Sciatic nerve (tissue), 2 donors: ENCODE measurements at regions not wholly inside any gene's neighbourhood (a gene's known extent, or its start where the extent isn't known, plus 50 kb on each side); places are given as distances from the start of the nearest gene placed in this dataset.
"Not testable (repeated sequence)": the region's sequence is repeated elsewhere in the genome, so short reads cannot be mapped to it uniquely, and the experiment has no call there.

Experiments
- ATAC-seq: fragments of 200-7000 bp; cut with Tn5 transposase; one replicate; pipeline ENCODE4 v1.9.1; 2020; ENCODE audit warnings: mild to moderate bottlenecking, moderate library complexity
- DNase-seq: peaks from one replicate; pipeline ENCODE4 v3.0.0-alpha.2; 2020; ENCODE audit warnings: low spot score
- intact Hi-C: fragments of 100-400 bp; cut with DNase I; formaldehyde crosslinking; loops from one replicate; pipeline ENCODE4 v1.14.2; 2022
- donor health status: DM: no; HTN: no; CAD: no.
- donor health status: DM: no; HTN: no; CAD: no.

- intact Hi-C loops, result no loop called here
- ATAC-seq (no peak), DNase-seq (no peak)
Observed at GRCh38 chr2:226552571-226553285, 246.9 kb downstream of the IRS1 start.

DNA sequence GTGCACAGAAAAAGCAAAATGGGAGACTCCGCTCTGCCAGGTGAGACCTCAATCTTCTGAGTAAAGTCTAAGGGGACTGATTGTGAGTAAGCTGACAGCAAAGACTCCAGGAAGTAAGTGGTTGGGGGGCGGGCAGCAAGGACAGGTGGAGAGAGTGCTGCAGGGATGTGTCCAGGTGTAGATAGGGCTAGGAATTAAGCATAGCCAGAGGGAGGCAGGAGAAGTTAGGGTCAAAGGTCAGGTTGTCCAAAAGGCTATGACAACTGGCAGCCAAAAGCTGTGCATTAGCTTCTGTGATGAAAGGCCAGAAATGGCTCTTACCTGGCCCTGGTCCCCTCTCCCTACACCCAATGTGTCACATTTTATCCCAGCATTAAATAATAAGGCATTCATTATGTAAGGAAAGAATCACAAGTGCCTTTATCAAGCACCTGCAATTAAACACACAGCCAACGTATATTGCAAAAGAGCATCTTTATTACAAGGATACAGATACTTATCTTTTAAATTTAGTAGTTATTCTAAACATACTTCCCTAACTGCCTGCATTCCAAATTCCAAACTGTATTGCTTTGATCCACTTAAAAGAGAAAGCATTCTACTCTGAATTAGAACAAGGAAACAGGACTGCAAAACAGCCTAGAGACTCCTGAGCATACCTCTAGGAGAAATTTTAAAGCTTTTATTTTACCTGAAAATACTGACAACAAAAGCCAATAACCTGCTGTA, 247.9 kb downstream of the IRS1 start:
- no peak for ATAC-seq
- no peak for DNase-seq
- intact Hi-C loops, result no loop called here

DNA sequence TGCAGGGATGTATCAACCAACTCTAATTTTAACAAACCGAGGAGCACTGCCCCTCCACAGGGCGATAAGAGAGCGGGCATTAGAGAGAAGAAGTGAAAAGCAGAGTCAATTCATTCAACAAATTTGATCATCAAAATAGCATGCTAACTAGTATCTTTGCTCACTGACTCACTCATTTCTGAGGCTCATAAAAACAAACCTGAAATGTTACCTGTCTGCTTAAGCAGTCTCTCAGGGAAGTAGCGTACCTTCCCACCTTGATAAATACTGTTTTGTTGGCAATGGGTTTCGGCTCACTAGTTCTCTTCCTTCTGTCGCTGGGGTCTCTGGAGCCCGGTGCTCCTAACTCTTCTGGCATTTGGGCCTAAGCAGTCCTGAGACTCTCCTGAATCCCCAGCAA, 248.8 kb downstream of the IRS1 start:
- ATAC-seq (no peak), DNase-seq (no peak)
- intact Hi-C loops, result no loop called here

DNA sequence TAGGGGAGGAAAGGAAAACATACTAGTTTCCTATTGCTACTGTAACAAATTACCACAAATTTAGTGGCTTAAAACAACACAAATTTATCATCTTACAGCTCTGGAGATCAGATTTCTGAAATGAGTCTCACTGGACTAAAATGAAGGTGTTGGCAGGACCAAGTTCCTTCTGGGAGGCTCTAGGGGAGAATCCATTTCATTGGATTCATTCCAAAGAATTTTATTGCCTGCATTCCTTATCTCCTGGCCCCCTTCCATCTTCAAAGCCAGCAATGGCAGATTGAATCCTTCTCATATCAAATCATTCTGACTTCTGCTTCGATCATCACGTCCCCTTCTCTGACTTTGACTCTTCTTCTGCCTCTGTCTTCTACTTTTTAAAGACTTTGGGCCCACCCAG, 250.9 kb downstream of the IRS1 start:
- DNase-seq (no peak), ATAC-seq (no peak)
- intact Hi-C loops, result loop anchor here (10.0 kb wide), 1 partner anchor 1556 kb away; no protein-coding TSS in a partner anchor

DNA sequence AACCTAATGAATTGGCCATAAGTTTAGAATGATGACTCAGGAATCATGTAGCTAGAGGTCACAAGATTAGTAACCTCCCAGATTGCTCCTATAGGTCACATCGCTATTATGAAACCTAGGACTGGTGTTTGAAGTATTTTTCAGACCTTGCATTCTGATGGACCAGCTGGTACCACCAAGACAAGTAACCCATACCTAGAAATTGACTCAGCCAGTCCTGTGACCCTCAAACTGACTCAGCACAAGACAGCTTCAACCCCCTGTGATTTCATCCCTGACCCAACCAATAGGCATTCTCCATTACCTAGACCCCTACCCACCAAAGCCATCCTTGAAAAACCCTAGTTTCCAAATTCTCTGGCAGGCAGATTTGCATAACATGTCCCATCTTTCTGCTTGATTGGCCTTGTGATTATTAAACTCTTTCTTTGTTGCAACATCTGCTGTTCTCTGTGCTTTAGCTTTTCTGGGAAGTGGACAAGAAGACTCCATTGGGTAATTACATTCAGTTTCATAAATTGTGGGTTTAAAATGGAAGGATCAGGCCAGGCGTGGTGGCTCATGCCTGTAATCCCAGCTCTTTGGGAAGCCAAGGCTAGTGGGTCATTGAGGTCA, 254.9 kb downstream of the IRS1 start:
- ATAC-seq (no peak), DNase-seq (no peak)
- intact Hi-C loops, result loop anchor here (10.0 kb wide), 1 partner anchor 1560 kb away; no protein-coding TSS in a partner anchor

DNA sequence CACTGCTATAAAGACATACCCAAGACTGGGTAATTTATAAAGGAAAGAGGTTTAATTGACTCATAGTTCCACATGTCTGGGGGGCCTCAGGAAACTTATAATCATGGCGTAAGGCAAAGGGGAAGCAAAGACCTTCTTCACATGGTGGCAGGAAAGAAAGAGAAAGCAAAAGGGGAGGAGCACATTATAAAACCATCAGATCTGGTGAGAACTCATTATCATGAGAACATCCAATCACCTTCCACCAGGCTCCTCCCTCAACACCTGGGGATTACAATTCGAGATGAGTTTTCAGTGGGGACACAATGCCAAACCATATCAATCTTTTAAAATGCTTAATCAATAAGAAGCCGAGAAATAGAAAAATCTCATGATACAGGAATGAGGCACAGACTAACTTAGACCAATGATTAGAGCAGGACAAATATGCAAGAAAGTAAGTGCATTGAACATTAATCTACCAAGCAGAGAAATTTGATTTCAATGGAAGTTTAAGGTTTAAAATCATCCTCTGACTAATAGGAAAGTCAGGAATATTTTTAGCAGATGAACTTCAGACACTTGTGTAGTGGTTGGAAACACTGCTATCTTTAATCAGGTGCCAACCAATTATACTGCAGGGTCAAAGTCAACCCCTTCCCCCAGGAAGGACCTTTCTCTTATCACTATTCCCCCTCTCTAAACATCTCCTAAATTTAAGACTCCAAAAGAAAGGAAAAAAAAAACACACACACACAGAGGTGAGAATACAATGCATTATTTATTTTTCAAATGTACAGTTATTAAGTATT, 259.2 kb downstream of the IRS1 start:
- ATAC-seq, result no peak
- no peak for DNase-seq
- intact Hi-C loops, result loop anchor here (10.0 kb wide), 1 partner anchor 1564 kb away; no protein-coding TSS in a partner anchor

GRCh38 chr2:226536410-226536809, 263.2 kb downstream of the IRS1 start:
- ATAC-seq (no peak), DNase-seq (no peak)
- intact Hi-C loops, result no loop called here

DNA sequence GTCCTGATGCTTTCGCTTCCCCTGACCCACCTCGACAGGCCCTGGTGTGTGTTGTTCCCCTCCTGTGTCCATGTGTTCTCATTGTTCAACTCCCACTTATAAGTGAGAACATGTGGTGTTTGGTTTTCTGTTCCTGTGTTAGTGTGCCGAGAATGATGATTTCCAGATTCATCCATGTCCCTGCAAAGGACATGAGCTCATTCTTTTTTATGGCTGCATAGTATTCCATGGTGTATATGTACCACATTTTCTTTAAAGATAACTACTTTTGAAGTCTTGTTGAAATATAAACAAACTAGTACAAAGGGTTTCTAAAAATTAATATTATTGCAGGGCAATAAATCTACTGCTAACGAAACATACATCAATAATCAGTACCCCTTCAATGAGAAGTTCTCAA, 266.6 kb downstream of the IRS1 start:
- intact Hi-C loops, result loop anchor here (2.0 kb wide), 1 partner anchor 52 kb away; no protein-coding TSS in a partner anchor
- DNase-seq, ATAC-seq: not testable (repeated sequence)

DNA sequence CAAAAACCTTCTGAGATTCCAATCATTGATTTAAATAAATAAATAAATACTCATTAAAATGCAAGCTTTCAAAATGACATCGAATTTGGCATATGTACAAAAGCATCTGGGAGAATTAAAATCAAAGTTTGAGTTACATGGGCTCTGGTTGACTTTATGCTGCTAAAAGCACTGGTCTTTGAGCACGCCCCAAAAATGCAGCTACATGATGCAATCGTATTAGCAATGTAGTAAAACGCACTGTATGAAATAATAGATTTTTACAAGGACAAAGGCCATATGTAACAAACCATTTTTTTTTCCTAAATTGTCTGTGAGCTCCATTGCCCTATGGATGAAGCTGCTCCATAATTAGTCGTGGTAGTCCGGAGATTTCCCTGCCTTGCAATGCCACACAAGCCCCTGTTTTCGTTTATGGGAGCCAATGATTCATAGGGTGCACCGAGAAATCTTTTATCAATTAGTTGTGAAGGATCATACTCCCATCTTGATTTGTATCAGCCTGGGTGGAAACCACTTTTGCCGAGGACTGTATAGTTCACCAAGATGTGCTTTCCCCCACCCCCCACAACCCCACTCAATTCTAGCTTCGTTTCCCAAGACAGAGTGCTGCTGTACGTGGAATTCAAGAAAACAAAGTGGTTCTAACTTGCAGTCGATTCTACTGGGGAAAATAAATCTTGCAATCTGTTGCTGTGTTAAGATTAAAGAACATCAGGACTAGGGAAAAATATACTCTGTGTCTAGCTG, 268.4 kb downstream of the IRS1 start:
- no peak for DNase-seq
- intact Hi-C loops, result no loop called here
- ATAC-seq, result no peak

DNA sequence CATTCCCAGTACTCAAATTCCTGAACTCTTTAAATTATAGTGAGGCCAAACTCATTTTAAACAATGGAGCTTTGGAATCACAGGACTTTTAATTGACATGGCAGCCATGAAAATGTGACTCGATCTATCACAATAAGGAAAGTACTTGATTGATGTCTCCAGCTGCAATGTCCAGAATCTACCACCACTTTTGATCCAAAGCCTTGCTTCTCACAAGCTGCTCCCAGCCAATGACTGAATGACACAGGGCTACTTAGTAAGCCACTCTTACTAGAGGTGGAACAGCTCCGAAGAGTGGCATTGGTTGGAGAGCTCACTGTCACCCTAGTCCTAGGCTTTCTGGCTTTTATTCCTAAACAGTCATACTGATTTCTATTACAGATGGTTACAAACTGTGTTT, 270.1 kb downstream of the IRS1 start:
- ATAC-seq (no peak), DNase-seq (no peak)
- intact Hi-C loops, result no loop called here

GRCh38 chr2:226526716-226527115, 272.9 kb downstream of the IRS1 start:
- DNase-seq (no peak), ATAC-seq (no peak)
- intact Hi-C loops, result no loop called here

DNA sequence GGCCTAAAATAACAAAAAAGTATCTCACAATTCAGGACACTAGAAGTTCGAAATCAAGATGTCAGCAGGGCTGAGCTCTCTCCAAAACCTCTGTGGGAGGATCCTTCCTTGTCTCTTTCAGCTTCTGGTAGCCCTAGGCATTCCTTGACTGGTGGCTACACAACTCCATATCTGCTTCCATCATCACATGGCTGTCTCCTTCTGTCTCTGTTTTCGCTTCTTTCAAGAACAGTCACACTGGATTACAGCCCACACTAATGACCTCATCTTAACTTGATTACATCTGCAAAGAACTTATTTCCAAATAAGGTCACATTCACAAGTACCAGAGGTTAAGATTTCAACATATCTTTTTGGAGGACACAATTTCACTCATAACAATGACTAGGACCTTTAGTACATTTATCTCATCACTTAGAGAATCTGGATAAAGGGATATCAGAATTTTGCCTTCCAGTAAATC, 275.2 kb downstream of the IRS1 start:
- intact Hi-C loops, result no loop called here
- DNase-seq (no peak), ATAC-seq (peak; percentile 93)

DNA sequence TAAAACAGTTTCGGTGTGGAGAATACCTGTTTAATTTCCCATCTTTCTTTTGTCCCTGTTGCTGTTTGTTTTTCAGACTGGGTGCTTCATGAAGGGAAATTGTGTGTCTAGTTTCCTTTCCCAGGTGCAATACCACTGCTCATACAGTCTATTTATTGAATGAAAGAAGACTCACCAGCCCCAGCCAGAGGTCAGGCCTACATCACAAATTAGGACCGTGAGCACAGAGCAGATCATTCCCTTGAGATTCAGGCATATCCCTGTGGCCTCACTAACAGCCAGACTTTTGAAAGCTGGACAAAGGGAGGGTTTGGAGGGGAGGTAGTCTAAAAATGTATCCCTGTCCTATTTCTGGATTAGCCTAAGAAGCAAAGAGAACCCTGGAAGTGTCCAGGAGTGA, 278.9 kb downstream of the IRS1 start:
- no peak for ATAC-seq
- DNase-seq, result no peak
- intact Hi-C loops, result no loop called here

- ATAC-seq (peak; percentile 26), DNase-seq (no peak)
- intact Hi-C loops, result no loop called here
Observed at GRCh38 chr2:226515344-226516055, 284.1 kb downstream of the IRS1 start.

- no peak for DNase-seq
- peak; percentile 45 for ATAC-seq
Observed at GRCh38 chr2:226514895-226515294, 284.7 kb downstream of the IRS1 start.

DNA sequence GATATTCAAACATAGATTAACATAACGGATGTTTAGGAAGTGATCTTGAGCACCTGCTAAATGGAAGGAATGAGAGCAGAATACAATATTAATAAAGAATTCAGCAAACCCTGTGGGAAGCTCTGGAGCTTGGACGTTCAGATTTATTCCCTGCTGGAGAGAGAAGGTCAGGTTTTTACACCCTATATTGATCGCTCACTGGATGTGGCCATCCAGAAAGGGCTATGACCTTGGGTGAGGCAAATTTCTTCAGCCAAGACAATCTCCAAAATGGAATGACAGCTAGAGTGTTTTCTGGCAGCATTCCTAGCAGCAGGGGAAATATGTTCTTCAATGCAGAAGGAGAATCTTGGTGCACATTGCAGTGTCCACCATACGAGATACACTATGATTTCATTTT, 288.3 kb downstream of the IRS1 start:
- ATAC-seq (no peak), DNase-seq (no peak)
- intact Hi-C loops, result no loop called here

More at GRCh38 chr2:226514895-226515294, 284.7 kb downstream of the IRS1 start:
- intact Hi-C loops, result no loop called here

DNA sequence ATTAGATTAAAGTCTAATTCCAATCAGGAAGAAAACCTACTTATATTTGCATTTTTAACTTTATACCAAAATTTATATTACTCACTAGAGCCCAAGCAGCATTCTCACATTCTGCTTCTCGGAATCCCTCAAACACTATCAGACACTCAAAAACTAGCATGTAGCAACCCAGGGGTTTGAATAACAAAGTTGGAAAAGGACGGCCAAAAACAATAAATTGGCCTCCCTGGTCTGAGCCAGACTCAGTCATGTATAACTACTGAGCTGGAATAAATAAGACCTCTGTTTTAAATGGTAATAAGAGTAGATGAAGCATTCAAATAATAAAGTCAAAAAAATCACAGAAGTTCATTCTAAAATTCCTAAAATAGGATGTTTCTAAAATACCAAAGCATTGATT, 290.9 kb downstream of the IRS1 start:
- ATAC-seq (peak; percentile 94), DNase-seq (no peak)
- intact Hi-C loops, result no loop called here

- intact Hi-C loops, result no loop called here
- no peak for ATAC-seq
- no peak for DNase-seq
Observed at GRCh38 chr2:226508005-226508404, 291.6 kb downstream of the IRS1 start.
